H1 (cell line): ENCODE measurements at regions not wholly inside any gene's neighbourhood (a gene's known extent, or its start where the extent isn't known, plus 50 kb on each side); places are given as distances from the start of the nearest gene placed in this dataset.

Experiments used
- NRF1 ChIP-seq: IDR thresholded peaks from 2 replicates; pipeline ENCODE4 v1.6.1; 2011; ENCODE audit warnings: mild to moderate bottlenecking, low read depth, low read length, improper control_type of control experiment
- RNF2 ChIP-seq: fragments of 200-900, 300-1000 bp; sonication (generic); IDR thresholded peaks from 2 replicates; pipeline ENCODE4 v1.7.1; 2016; ENCODE audit warnings: borderline replicate concordance, low read depth, mild to moderate bottlenecking, antibody characterized with exemption, low read length; ENCODE audit not compliant: poor library complexity, severe bottlenecking; ENCODE audit errors: missing control alignments
- SIN3A ChIP-seq, 2 experiments: IDR thresholded peaks in 1 of 2; conservative IDR thresholded peaks in 1 of 2; 2 replicates each; pipeline ENCODE4 v1.6.1; 2011 to 2012; ENCODE audit warnings: low read length in 2 of 2, improper control_type of control experiment in 1 of 2, low read depth in 1 of 2, mild to moderate bottlenecking in 1 of 2
- SP2 ChIP-seq: IDR thresholded peaks from 2 replicates; pipeline ENCODE4 v1.6.1; 2012; ENCODE audit warnings: mild to moderate bottlenecking, low read length, inconsistent platforms
- TBP ChIP-seq: IDR thresholded peaks from 2 replicates; pipeline ENCODE4 v1.6.1; 2011; ENCODE audit warnings: low read depth, low read length, improper control_type of control experiment

- no peak for TF ChIP-seq RNF2
- TF ChIP-seq SP2 = no peak
- TF ChIP-seq TBP = no peak
- no peak for TF ChIP-seq SIN3A (conservative IDR thresholded peaks at IDR 0.05 in 1 of 2, IDR thresholded peaks at IDR 0.05 in 1 of 2; ENCODE audit: low read depth in 1 of 2, low read length in 2 of 2)
- TF ChIP-seq NRF1 = no peak
Observed at GRCh38 chr16:56113223-56113622, 78.1 kb upstream of the GNAO1 start (continued).
